Neuronal stem cell (in vitro differentiated cells): ENCODE measurements at regions not wholly inside any gene's neighbourhood (a gene's known extent, or its start where the extent isn't known, plus 50 kb on each side); places are given as distances from the start of the nearest gene placed in this dataset.

Source experiments
- DNase-seq: peaks from one replicate; pipeline ENCODE4 v3.0.0-alpha.2; 2013; ENCODE audit warnings: low spot score
- H2AFZ ChIP-seq: one replicate; pipeline ENCODE4 v1.6.1; 2013; ENCODE audit warnings: mild to moderate bottlenecking, low read length, inconsistent platforms
- H2AK5ac ChIP-seq: 2 replicates; pipeline ENCODE4 v1.6.1; 2013; ENCODE audit warnings: low read depth, mild to moderate bottlenecking, inconsistent platforms, low read length, moderate library complexity, mixed read lengths
- H2BK120ac ChIP-seq: 2 replicates; pipeline ENCODE4 v1.6.1; 2013; ENCODE audit warnings: low read depth, mild to moderate bottlenecking, inconsistent platforms, low read length, moderate library complexity, mixed read lengths
- H2BK12ac ChIP-seq: one replicate; pipeline ENCODE4 v1.6.1; 2013; ENCODE audit warnings: low read length, inconsistent platforms
- H2BK15ac ChIP-seq: 2 replicates; pipeline ENCODE4 v1.6.1; 2013; ENCODE audit warnings: mild to moderate bottlenecking, low read length, inconsistent platforms, mixed read lengths
- H2BK5ac ChIP-seq: one replicate; pipeline ENCODE4 v1.6.1; 2013; ENCODE audit warnings: inconsistent platforms, mild to moderate bottlenecking, low read length, moderate library complexity
- H3K14ac ChIP-seq: one replicate; pipeline ENCODE4 v1.6.1; 2013; ENCODE audit warnings: low read length, inconsistent platforms
- H3K18ac ChIP-seq: 2 replicates; pipeline ENCODE4 v1.6.1; 2013; ENCODE audit warnings: low read length, inconsistent platforms
- H3K23ac ChIP-seq: 2 replicates; pipeline ENCODE4 v1.6.1; 2013; ENCODE audit warnings: low read depth, mild to moderate bottlenecking, mixed read lengths, low read length, inconsistent platforms; ENCODE audit not compliant: poor library complexity
- H3K27ac ChIP-seq: replicated peaks from 3 replicates; pipeline ENCODE4 v1.5.1; 2013; ENCODE audit warnings: low read length, inconsistent platforms
- H3K27me3 ChIP-seq, 3 experiments: 2 replicates each; pipeline ENCODE4 v1.6.1; 2013; ENCODE audit warnings: low read length in 3 of 3, mild to moderate bottlenecking in 2 of 3, inconsistent platforms in 1 of 3, low read depth in 1 of 3, mixed read lengths in 1 of 3, moderate library complexity in 1 of 3; ENCODE audit not compliant: control insufficient read depth in 3 of 3, insufficient read depth in 3 of 3
- H3K36me3 ChIP-seq, 2 donors: replicated peaks in 1 of 2; 2 replicates each; pipeline ENCODE4 v1.6.1; 2013; ENCODE audit warnings: low read length in 2 of 2; ENCODE audit not compliant: control insufficient read depth in 2 of 2, insufficient read depth in 2 of 2
- H3K4ac ChIP-seq: 2 replicates; pipeline ENCODE4 v1.6.1; 2013; ENCODE audit warnings: inconsistent platforms, mild to moderate bottlenecking, low read length, moderate library complexity
- H3K4me1 ChIP-seq, 2 donors: 1 replicate in 1 of 2; 2 replicates in 1 of 2; pipeline ENCODE4 v1.6.1; 2013; ENCODE audit warnings: low read length in 2 of 2, low read depth in 1 of 2; ENCODE audit not compliant: control insufficient read depth in 2 of 2, insufficient read depth in 1 of 2
- H3K4me2 ChIP-seq: one replicate; pipeline ENCODE4 v1.6.1; 2013; ENCODE audit warnings: mild to moderate bottlenecking, low read length, inconsistent platforms; ENCODE audit not compliant: insufficient read depth, poor library complexity, severe bottlenecking
- H3K4me3 ChIP-seq, 2 donors: 2 replicates each; pipeline ENCODE4 v1.5.1; 2013; ENCODE audit warnings: low read length in 2 of 2, mild to moderate bottlenecking in 2 of 2, inconsistent platforms in 1 of 2, moderate library complexity in 1 of 2
- H3K79me1 ChIP-seq: one replicate; pipeline ENCODE4 v1.6.1; 2013; ENCODE audit warnings: low read depth, mild to moderate bottlenecking, inconsistent platforms, low read length, moderate library complexity
- H3K9ac ChIP-seq: one replicate; pipeline ENCODE4 v1.6.1; 2013; ENCODE audit warnings: mild to moderate bottlenecking, low read depth, low read length, inconsistent platforms; ENCODE audit not compliant: poor library complexity
- H3K9me3 ChIP-seq, 2 donors: replicated peaks in 1 of 2; 2 replicates each; pipeline versions ENCODE3 to v1.6.1; 2013; ENCODE audit warnings: low read length in 2 of 2, mild to moderate bottlenecking in 2 of 2, inconsistent platforms in 1 of 2, low read depth in 1 of 2, mixed read lengths in 1 of 2, moderate library complexity in 1 of 2; ENCODE audit not compliant: control insufficient read depth in 2 of 2, insufficient read depth in 1 of 2
- H4K8ac ChIP-seq: one replicate; pipeline ENCODE4 v1.6.1; 2013; ENCODE audit warnings: low read depth, mild to moderate bottlenecking, inconsistent platforms, low read length, moderate library complexity
- H4K91ac ChIP-seq: one replicate; pipeline ENCODE4 v1.6.1; 2013; ENCODE audit warnings: low read length, low read depth, mild to moderate bottlenecking, inconsistent platforms; ENCODE audit not compliant: poor library complexity
- WGBS, 2 donors: extraction: QIAGEN DNeasy Blood & Tissue Kit; methylation state at CpG; one replicate each; pipeline ENCODE4 v1.1.7; 2013; ENCODE audit warnings: missing lambda C conversion rate in 2 of 2, mixed read lengths in 1 of 2; ENCODE audit not compliant: insufficient read length in 2 of 2, insufficient replicate concordance in 1 of 2; ENCODE audit errors: extremely low coverage in 2 of 2; 5-methylcytosine and 5-hydroxymethylcytosine counted together

- no peak overlapping the region for H3K23ac ChIP-seq
- no peaks in the 10 kb centered on the region for H3K36me3 ChIP-seq
These were observed 257.9 kb downstream of the AHR start for GRCh38 chr7:17556247-17556956.

GRCh38 chr7:17557251-17557671, 258.8 kb downstream of the AHR start:
- Histone ChIP-seq H4K8ac (no peak overlapping the region), H3K27me3 (peaks cover 0 to under 1% (median 0%) of the 10 kb centered on the region in 3 experiments), H2BK5ac (no peak overlapping the region), H2BK12ac (no peak overlapping the region), H2AFZ (no peak overlapping the region), H3K4me2 (no peak overlapping the region), H4K91ac (no peak overlapping the region), H3K4me1 (peaks cover 0 to under 1% of the 10 kb centered on the region in 2 donors), H3K27ac (no peak overlapping the region), H3K18ac (no peak overlapping the region), H3K9ac (no peak overlapping the region), H3K4ac (no peak overlapping the region), H2AK5ac (no peak overlapping the region), H3K4me3 (no peak overlapping the region), H3K14ac (no peak overlapping the region), H3K23ac (no peak overlapping the region), H2BK15ac (no peak overlapping the region), H3K36me3 (no peaks in the 10 kb centered on the region), H3K9me3 (no peaks in the 10 kb centered on the region), H3K79me1 (no peaks in the 10 kb centered on the region), H2BK120ac (no peak overlapping the region)
- DNase-seq: no peak
- WGBS, 2 donors: no CpG with 5 or more reads among the region's 1 CpG

More at GRCh38 chr7:17556247-17556956, 257.9 kb downstream of the AHR start:
- H4K91ac ChIP-seq: no peak overlapping the region
- H3K27me3 ChIP-seq: no peaks in the 10 kb centered on the region
- H2BK12ac ChIP-seq: no peak overlapping the region
- no peaks in the 10 kb centered on the region for H3K79me1 ChIP-seq
- no peak overlapping the region for H2BK120ac ChIP-seq
- no peak overlapping the region for H3K18ac ChIP-seq
- H3K4me2 ChIP-seq: no peak overlapping the region
- H2AK5ac ChIP-seq: no peak overlapping the region
- H2BK15ac ChIP-seq: no peak overlapping the region
- no peak for DNase-seq
- no peak overlapping the region for H3K27ac ChIP-seq
- no peak overlapping the region for H3K9ac ChIP-seq
- WGBS, 2 donors: no CpG with 5 or more reads among the region's 1 CpG
- no peak overlapping the region for H2BK5ac ChIP-seq
- H2AFZ ChIP-seq: no peak overlapping the region
- H3K9me3 ChIP-seq: no peaks in the 10 kb centered on the region
- no peak overlapping the region for H3K4ac ChIP-seq
- no peaks in the 10 kb centered on the region for H3K4me1 ChIP-seq
- H3K4me3 ChIP-seq: no peak overlapping the region
- H3K14ac ChIP-seq: no peak overlapping the region
- H4K8ac ChIP-seq: no peak overlapping the region

GRCh38 chr7:17558135-17558534, 259.7 kb downstream of the AHR start:
- no peak overlapping the region for H2BK120ac ChIP-seq

GRCh38 chr7:17558558-17559332, 260.3 kb downstream of the AHR start:
- Histone ChIP-seq H3K36me3 (no peaks in the 10 kb centered on the region), H4K91ac (no peak overlapping the region), H3K4ac (no peak overlapping the region), H3K4me3 (no peak overlapping the region), H3K9me3 (no peaks in the 10 kb centered on the region), H3K23ac (no peak overlapping the region), H2BK120ac (no peak overlapping the region), H2AK5ac (no peak overlapping the region), H3K27ac (no peak overlapping the region), H2BK15ac (no peak overlapping the region), H3K14ac (no peak overlapping the region), H3K79me1 (no peaks in the 10 kb centered on the region), H2BK12ac (no peak overlapping the region), H2BK5ac (no peak overlapping the region), H3K18ac (no peak overlapping the region), H2AFZ (no peak overlapping the region), H3K4me2 (no peak overlapping the region), H3K4me1 (peaks cover 0 to 3% of the 10 kb centered on the region in 2 donors), H3K9ac (no peak overlapping the region), H4K8ac (no peak overlapping the region), H3K27me3 (peaks cover 0 to 2% (median 0%) of the 10 kb centered on the region in 3 experiments)
- WGBS, 2 donors: no CpG with 5 or more reads among the region's 4 CpGs
- DNase-seq: no peak

More at GRCh38 chr7:17558135-17558534, 259.7 kb downstream of the AHR start:
- Histone ChIP-seq H3K9ac (no peak overlapping the region), H3K23ac (no peak overlapping the region), H3K36me3 (no peaks in the 10 kb centered on the region), H4K8ac (no peak overlapping the region), H3K79me1 (no peaks in the 10 kb centered on the region), H3K4me3 (no peak overlapping the region), H3K14ac (no peak overlapping the region), H3K27ac (no peak overlapping the region), H3K27me3 (peaks cover 0 to 2% (median 0%) of the 10 kb centered on the region in 3 experiments), H3K4me1 (peaks cover 0 to 3% of the 10 kb centered on the region in 2 donors), H2AK5ac (no peak overlapping the region), H3K18ac (no peak overlapping the region), H2BK12ac (no peak overlapping the region), H3K4me2 (no peak overlapping the region), H3K9me3 (no peaks in the 10 kb centered on the region), H4K91ac (no peak overlapping the region), H2AFZ (no peak overlapping the region), H3K4ac (no peak overlapping the region), H2BK5ac (no peak overlapping the region), H2BK15ac (no peak overlapping the region)
- DNase-seq: no peak
- no CpG with 5 or more reads among the region's 4 CpGs for WGBS, 2 donors
